Osteoblast (primary cell): ENCODE measurements at regions not wholly inside any gene's neighbourhood (a gene's known extent, or its start where the extent isn't known, plus 50 kb on each side); places are given as distances from the start of the nearest gene placed in this dataset.
"Not testable (repeated sequence)": the region's sequence is repeated elsewhere in the genome, so short reads cannot be mapped to it uniquely, and the experiment has no call there.

Experiments
- DNase-seq: peaks from one replicate; pipeline ENCODE4 v3.0.0; 2011; ENCODE audit warnings: low spot score, mixed read lengths; ENCODE audit not compliant: insufficient read length; ENCODE audit errors: missing footprints
- H2AFZ ChIP-seq: 2 replicates; pipeline ENCODE4 v1.6.0; 2011; ENCODE audit warnings: mild to moderate bottlenecking, low read length
- H3K27ac ChIP-seq: 2 replicates; pipeline ENCODE4 v1.5.1; 2011; ENCODE audit warnings: mild to moderate bottlenecking, low read depth, low read length, moderate library complexity
- H3K27me3 ChIP-seq: 2 replicates; pipeline ENCODE4 v1.6.0; 2012; ENCODE audit warnings: mild to moderate bottlenecking, control low read depth, inconsistent platforms, low read length, moderate library complexity; ENCODE audit not compliant: insufficient read depth
- H3K36me3 ChIP-seq: 2 replicates; pipeline ENCODE4 v1.5.1; 2011; ENCODE audit warnings: mild to moderate bottlenecking, low read length, control low read depth, moderate library complexity; ENCODE audit not compliant: insufficient read depth
- H3K4me1 ChIP-seq: 2 replicates; pipeline ENCODE4 v1.5.1; 2011; ENCODE audit warnings: mild to moderate bottlenecking, low read length, control low read depth, moderate library complexity; ENCODE audit not compliant: insufficient read depth
- H3K4me2 ChIP-seq: 2 replicates; pipeline ENCODE4 v1.6.0; 2011; ENCODE audit warnings: mild to moderate bottlenecking, low read length; ENCODE audit not compliant: insufficient read depth
- H3K4me3 ChIP-seq: fragments of 200-600 bp; sonication (generic); 3 replicates; pipeline ENCODE4 v1.5.1; 2012; ENCODE audit warnings: mild to moderate bottlenecking, low read length, inconsistent platforms; ENCODE audit not compliant: insufficient read depth
- H3K79me2 ChIP-seq: 2 replicates; pipeline ENCODE4 v1.6.0; 2012; ENCODE audit warnings: mild to moderate bottlenecking, low read length, control low read depth, inconsistent platforms; ENCODE audit not compliant: insufficient read depth
- H3K9me3 ChIP-seq: 2 replicates; pipeline ENCODE4 v1.5.1; 2011; ENCODE audit warnings: low read depth, low read length, control low read depth
- H4K20me1 ChIP-seq: 2 replicates; pipeline ENCODE4 v1.6.0; 2012; ENCODE audit warnings: mild to moderate bottlenecking, low read length, control low read depth; ENCODE audit not compliant: insufficient read depth
- CTCF ChIP-seq: IDR thresholded peaks from 2 replicates; pipeline ENCODE4 v1.5.1; 2011; ENCODE audit warnings: mild to moderate bottlenecking, low read depth, low read length, moderate library complexity; ENCODE audit errors: extremely low read depth

- H3K4me1 ChIP-seq: no peaks in the 10 kb centered on the region
- no peak for TF ChIP-seq CTCF
- no peak overlapping the region for H3K27ac ChIP-seq
- no peaks in the 10 kb centered on the region for H4K20me1 ChIP-seq
- H3K79me2 ChIP-seq: no peaks in the 10 kb centered on the region
- H3K4me2 ChIP-seq: no peak overlapping the region
- no peak overlapping the region for H3K4me3 ChIP-seq
- H3K36me3 ChIP-seq: no peaks in the 10 kb centered on the region
- no peak for DNase-seq
- no peak overlapping the region for H2AFZ ChIP-seq
- H3K27me3 ChIP-seq: no peaks in the 10 kb centered on the region
- no peaks in the 10 kb centered on the region for H3K9me3 ChIP-seq
Observed at GRCh38 chr6:8939615-8940014, 504.3 kb upstream of the SLC35B3 start.

- no peaks in the 10 kb centered on the region for H3K27me3 ChIP-seq
- no peak for DNase-seq
- TF ChIP-seq CTCF: no peak
- no peak overlapping the region for H3K4me3 ChIP-seq
- no peaks in the 10 kb centered on the region for H3K36me3 ChIP-seq
- H3K4me1 ChIP-seq: no peaks in the 10 kb centered on the region
- no peak overlapping the region for H3K4me2 ChIP-seq
- H3K9me3 ChIP-seq: no peaks in the 10 kb centered on the region
- H3K27ac ChIP-seq: no peak overlapping the region
- no peaks in the 10 kb centered on the region for H4K20me1 ChIP-seq
- H2AFZ ChIP-seq: no peak overlapping the region
- no peaks in the 10 kb centered on the region for H3K79me2 ChIP-seq
Observed at GRCh38 chr6:8934318-8934717, 499.0 kb upstream of the SLC35B3 start.

- no peaks in the 10 kb centered on the region for H3K79me2 ChIP-seq
- no peaks in the 10 kb centered on the region for H3K27me3 ChIP-seq
- no peak for TF ChIP-seq CTCF
- no peak overlapping the region for H2AFZ ChIP-seq
- no peak overlapping the region for H3K27ac ChIP-seq
- H4K20me1 ChIP-seq: no peaks in the 10 kb centered on the region
- no peaks in the 10 kb centered on the region for H3K36me3 ChIP-seq
- H3K9me3 ChIP-seq: no peaks in the 10 kb centered on the region
- DNase-seq: no peak
- no peak overlapping the region for H3K4me2 ChIP-seq
- H3K4me3 ChIP-seq: no peak overlapping the region
- H3K4me1 ChIP-seq: no peaks in the 10 kb centered on the region
Observed at GRCh38 chr6:8930009-8930408, 494.7 kb upstream of the SLC35B3 start.

GRCh38 chr6:8920244-8920643 lies 484.9 kb upstream of the SLC35B3 start:
- DNase-seq, H3K27me3 ChIP-seq, H3K4me3 ChIP-seq, H3K9me3 ChIP-seq, H3K36me3 ChIP-seq, H3K27ac ChIP-seq, H3K4me2 ChIP-seq, H3K4me1 ChIP-seq, H3K79me2 ChIP-seq, H4K20me1 ChIP-seq, H2AFZ ChIP-seq: not testable (repeated sequence)

- H3K79me2 ChIP-seq: no peaks in the 10 kb centered on the region
- no peak overlapping the region for H3K4me3 ChIP-seq
- no peaks in the 10 kb centered on the region for H4K20me1 ChIP-seq
- no peaks in the 10 kb centered on the region for H3K36me3 ChIP-seq
- H3K27ac ChIP-seq: no peak overlapping the region
- TF ChIP-seq CTCF: no peak
- DNase-seq: no peak
- H3K27me3 ChIP-seq: no peaks in the 10 kb centered on the region
- H3K4me2 ChIP-seq: no peak overlapping the region
- H2AFZ ChIP-seq: no peak overlapping the region
- no peaks in the 10 kb centered on the region for H3K4me1 ChIP-seq
- H3K9me3 ChIP-seq: peaks cover 3% of the 10 kb centered on the region
Observed at GRCh38 chr6:8918196-8918595, 482.9 kb upstream of the SLC35B3 start.
